ENCODE measurements at regions not wholly inside any gene's neighbourhood (a gene's known extent, or its start where the extent isn't known, plus 50 kb on each side); places are given as distances from the start of the nearest gene placed in this dataset.
"Not testable (repeated sequence)": the region's sequence is repeated elsewhere in the genome, so short reads cannot be mapped to it uniquely, and the experiment has no call there.

DNA sequence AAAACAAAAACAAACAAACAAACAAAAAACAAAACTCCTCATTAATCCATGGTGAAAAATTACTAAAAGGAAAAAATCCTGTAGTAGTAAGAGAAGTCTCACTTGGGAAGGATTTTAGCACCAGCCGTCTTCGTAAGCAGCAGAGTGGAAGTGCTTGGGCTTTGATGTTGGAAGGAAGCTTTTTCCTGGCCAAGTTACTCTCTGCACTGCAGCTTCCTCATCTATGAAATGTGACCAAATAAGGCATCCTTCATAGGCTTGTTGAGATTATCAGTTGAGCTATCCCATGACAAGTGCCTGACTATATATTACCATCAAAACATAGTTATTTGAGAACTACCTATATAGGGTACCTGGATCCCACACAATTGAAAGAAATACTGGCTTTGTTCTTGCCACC, 436.4 kb upstream of the ONECUT1 start:
- ATAC-seq: no peak
- intact Hi-C loops (cut with micrococcal nuclease): no loop called here
- no peak for DNase-seq

DNA sequence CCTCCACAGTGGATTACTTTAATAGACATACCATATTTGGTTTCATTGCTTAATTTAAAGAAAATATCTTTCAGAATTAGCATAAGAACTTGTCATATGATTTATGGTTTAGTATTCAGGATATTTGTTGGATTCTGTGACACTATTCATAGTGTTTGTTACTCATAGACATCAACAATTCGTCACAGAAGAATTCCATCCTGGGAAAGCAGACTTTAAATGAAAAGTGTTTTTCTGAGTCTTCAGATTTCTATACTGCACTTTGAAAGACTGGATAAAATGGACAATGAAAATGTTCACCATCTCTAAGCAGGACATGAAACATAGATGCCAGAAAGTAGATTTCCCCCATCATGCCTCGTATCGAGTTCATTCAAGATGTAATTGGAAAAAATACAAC, 435.6 kb upstream of the ONECUT1 start:
- DNase-seq (no peak), ATAC-seq (no peak)
- intact Hi-C loops (cut with micrococcal nuclease): no loop called here

DNA sequence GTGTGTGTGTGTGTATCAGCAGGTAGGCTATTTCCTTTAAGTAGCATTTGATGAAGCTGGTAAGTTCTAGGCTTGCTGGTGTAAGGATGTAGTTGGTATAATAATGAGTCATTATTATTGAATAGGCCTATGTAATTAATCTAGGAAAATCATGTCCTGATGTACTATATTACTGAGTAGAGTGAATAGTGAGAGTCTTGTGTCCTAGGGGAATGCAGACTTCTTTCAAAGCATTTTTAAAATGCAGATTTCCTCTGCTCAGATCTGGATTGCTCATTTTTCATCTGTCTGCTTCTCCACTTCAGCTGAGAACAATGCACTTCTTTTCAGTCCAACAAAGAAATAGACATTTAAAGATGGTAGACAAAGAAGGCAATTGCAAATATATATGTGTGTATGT, 434.2 kb upstream of the ONECUT1 start:
- ATAC-seq (no peak), DNase-seq (no peak)
- intact Hi-C loops (cut with micrococcal nuclease): no loop called here

DNA sequence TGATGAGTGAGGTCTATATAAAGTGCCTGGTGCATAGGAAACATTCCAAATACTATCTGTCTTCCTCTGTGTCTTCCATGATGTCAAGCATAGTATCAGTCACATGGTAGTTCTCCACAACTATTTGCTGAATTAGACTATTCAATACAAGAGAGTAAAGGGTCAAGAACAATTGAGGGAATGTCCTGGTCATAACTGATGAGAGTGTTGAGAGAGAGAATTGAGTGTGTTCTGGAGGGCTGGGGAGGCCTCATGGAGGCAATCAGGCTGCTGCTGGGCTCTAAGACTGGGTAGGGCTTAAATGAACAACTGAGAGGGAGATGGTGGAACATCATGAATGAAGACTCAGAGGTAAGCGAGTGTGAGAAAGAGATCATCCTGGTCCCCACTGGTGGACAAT, 433.7 kb upstream of the ONECUT1 start:
- DNase-seq (no peak), ATAC-seq (no peak)
- intact Hi-C loops (cut with micrococcal nuclease): no loop called here

DNA sequence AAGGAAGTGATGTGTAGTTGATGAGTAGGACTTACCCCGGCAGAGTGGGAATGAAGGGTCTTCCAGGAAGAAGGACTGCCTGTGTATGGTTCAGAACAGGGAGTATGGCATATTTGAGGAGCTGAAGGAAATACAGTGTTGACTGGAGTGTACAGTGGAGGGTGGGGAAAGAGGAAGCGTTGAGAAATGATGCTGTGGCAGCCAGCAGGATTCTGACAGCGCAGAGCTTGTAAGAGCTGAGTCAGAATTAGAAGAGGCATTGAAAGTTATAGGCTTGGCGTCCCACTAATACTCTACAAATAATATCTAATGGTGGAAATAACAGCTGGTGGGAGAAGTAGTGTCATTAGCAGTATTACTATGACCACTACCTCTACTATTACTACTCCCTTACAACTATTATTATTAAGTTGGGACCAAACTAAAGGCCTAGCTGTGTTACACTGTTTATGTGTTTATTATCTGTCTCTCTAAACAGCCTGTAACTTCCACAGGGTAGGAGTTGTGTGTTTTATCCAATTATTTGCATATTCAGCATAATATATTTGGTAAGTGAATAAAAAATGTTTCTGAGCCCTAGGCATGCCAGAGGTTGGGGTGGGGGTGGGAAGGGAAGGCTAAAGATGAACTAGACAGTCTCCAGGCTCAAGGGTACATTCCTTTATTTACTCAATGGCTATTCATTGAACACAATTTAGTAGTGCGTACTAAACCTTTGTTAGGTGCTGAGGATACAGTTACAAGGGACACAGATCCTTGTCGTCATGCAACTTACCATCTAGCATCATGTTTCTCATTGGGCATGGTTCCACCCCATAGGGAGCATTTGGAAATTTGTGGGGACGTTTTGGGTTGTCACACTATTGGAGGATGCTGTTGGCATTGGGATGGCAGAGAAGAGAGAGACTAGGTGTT, 428.8 kb upstream of the ONECUT1 start:
- intact Hi-C loops (cut with micrococcal nuclease): no loop called here
- DNase-seq (no peak), ATAC-seq (no peak)

DNA sequence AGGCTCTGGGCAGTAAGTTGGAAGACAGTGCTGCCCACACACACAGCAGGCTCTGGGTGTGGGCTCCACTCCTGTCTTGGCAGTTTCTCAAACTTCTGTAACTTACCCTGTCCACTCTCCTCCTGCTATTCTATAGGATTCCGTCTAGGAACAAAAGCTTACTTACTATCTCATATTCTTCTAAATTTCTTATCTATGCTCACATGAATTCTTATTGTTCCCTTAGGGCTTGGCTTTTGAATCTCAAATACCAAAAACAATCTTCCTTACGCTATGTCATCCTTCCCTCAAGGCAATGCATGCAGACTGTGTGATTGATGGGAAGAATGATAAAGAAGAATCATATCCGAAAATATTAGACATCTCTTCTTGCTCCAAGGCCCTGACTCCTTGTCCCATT, 425.9 kb upstream of the ONECUT1 start:
- ATAC-seq: no peak
- intact Hi-C loops (cut with micrococcal nuclease): no loop called here
- DNase-seq: no peak

DNA sequence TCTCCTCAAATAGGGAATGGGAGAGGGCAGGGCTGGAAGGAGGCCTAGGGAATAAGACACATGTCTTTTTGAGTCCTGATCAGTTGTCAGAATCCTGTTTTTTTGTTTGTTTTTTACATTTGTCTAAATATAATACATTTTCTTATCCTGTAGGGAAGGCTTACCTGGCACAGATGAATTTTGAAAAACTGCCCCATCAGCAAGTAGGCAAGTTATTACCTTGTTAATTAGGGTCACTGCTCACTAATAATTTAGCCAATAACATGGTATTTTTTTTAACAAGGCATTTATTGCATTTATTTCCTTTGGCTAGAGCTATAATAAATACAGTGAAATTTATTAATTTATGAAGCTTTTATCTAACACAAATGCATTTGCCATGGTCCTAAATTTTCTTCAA, 423.2 kb upstream of the ONECUT1 start:
- DNase-seq (no peak), ATAC-seq (no peak)
- intact Hi-C loops (cut with micrococcal nuclease): no loop called here

DNA sequence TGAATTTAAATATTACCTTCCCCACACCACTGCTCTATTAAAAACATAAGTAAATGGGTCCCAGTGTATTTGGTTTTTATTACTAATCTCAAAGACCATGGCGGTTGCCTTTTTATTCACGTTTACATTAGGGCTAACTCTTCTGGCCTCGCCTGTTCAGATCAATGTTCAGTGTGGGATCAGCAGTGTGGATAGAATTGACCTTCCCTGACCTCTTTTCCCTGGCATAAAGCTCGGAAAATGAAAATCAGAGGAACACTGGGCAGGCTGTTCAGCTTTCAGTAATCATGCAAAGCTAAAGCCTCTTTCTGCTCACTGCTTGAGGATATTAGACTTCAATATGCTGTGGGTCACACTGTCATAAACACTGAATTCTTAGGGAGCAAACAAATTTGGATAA, 422.6 kb upstream of the ONECUT1 start:
- ATAC-seq: no peak
- intact Hi-C loops (cut with micrococcal nuclease): no loop called here
- DNase-seq: no peak

DNA sequence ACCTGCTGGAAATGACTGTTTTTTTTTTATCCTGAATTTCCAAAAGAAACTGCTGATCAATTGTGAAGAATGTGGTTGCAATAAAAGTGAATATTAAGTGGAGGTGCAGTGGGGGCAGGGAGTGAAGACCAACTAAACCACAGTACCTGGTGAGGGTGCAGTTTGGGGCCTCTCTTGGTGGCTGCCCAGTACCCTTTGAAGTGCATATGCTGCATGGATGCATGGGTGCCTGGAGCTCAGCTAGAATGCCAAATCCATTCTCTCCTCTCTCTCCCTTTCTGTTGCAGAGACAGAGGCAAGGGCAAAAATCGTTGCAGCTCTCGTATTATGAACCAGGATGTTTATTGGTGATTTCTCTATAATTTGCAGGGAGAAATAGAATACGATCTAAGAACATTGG, 420.5 kb upstream of the ONECUT1 start:
- DNase-seq (no peak), ATAC-seq (no peak)
- intact Hi-C loops (cut with micrococcal nuclease): no loop called here

DNA sequence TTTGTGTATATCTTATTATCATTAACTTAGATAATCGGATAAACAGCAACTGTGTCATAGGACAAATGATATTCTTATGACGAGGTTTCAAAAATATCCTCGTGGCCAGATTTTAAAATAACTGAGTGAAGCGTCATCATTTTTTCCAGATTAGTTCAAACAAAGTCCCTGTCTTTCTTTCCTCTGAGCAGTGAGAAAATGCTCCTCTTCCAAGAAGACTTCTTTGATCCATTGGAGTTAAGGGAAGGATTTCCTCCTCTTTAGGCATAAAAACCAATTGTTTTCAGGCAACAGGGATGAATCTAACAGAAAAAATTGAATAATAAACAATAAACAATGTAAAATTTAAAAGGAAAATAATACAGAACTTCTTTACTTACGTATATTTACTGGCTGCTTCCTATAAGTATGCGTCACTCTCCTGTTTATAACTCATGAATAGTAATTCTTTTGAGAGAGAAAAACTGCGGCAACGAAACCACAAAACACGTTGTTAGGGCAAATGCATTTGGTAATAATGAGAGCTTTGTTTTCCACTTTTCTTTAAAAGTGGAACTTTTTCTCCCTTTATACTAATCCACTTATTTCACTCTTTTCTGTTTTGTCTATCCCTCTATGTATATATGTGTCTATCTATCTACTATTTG, 419.4 kb upstream of the ONECUT1 start:
- intact Hi-C loops (cut with micrococcal nuclease): no loop called here
- ATAC-seq: no peak
- no peak for DNase-seq

DNA sequence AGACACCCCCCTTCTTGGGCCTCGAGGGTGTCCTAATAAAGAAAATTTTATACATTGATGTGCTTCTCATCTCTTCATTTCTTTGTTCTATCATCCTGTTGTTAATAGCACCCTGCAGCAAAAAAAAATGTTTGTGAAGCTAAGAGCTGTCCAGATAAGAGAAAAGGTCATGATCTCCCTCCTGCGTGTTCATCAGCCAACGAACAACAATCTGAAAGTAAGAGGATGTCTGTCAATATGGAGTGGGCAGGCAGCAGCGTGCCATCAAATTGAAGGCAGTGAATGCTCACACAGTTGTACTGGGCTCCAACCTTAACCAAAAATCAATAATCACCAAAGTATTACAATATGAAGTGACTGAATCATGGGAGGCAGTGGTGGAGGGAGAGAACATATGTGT, 418.6 kb upstream of the ONECUT1 start:
- ATAC-seq (no peak), DNase-seq (no peak)
- intact Hi-C loops (cut with micrococcal nuclease): no loop called here

DNA sequence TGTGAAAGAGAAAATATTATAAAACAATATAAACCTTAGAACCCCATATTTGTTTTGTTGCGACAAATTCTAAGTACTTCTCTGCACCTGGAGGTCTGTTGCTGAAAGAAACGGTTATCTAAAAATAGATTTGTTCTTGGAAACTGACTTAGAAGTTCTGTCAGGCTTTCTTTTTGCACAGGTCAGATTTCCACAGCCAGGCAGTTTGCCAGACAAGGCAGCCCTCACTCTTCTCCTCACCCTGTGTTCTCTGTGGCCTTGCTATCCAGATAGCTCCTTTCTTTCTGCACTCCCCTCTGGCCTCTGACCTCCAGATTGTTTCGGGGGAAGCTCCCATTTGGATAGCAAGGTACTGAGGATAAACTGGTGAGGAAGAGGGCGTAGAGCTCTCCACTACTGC, 413.3 kb upstream of the ONECUT1 start:
- intact Hi-C loops (cut with micrococcal nuclease): no loop called here
- ATAC-seq: no peak
- DNase-seq: no peak

DNA sequence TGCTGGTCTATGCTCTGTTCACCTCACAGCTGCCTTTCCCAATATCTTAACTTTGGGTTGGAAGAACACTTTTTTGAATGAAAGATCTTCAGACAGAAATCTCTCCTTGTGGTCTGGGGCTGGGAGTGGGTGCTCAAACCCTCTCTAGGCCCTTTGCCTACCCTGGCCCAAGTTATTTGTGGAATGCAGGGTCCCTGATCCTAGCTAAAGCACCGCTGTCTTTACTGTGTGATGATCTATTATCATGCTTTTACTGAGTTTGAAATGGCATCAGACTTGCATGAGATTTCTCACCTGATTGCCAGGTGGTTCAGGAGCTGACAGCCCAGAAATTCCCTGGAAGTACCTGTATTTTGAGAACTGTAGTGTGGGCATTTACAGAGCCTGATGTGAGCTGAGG, 412.7 kb upstream of the ONECUT1 start:
- intact Hi-C loops (cut with micrococcal nuclease): no loop called here
- ATAC-seq: no peak
- no peak for DNase-seq

DNA sequence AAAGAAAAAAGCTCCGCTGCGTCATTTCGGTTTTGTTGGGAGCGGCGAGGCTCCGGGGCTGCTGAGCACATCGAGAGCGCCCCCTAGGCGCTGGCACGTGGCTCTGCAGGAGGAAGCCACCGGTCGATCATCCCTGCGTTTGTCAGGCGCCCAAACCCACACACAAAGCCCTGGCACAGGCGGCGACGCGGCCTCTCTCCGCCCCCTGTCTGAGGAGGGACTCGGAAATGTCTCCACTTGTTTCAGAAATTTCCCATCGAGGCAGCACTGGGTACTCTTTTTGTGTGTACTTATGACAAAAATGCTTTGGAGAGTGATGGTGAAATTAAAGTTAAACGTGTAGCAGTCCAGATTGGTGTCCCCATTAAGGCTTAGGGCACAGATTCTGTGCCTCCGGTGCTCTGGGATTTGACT, 407.3 kb upstream of the ONECUT1 start:
- peak; percentile 61 for DNase-seq
- intact Hi-C loops (cut with micrococcal nuclease): no loop called here
- peak; percentile 54 for ATAC-seq

DNA sequence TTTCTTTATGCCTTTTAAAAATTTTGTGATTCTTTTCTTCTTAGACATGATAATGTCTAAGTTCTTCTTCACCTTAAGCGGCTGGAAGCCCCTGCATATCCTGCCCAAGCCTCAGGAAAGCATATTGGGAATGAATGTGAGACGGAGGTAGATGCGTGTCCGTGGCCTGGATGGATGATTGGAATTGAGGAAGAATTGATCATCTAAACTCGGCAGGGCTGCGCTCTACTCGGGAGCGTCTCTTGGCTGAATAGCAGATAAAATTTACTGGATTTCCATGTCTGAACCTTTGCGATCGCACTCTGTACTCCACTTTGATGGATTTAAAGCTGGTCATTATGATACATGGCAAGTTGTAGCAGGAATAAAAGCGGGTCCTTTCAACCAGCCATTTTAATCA, 406.7 kb upstream of the ONECUT1 start:
- intact Hi-C loops (cut with micrococcal nuclease): no loop called here
- no peak for ATAC-seq
- no peak for DNase-seq

DNA sequence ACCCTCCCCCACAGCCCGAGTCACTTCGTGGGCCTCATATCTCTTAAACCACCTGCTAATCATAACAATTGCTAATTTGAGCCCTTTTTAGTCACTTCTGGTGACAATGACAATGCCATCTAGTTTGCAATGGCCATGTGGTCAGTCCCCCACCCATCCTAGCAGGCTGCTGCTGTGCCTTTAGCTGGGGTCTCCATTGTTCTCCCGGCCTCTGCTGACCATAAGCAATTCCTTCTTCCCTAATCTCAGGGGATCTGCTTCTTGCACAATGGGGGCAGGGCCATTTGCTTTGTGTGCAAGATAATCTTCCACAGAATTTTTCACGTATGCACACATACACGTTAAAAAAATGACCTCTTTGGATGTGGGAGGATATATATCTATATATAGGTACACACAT, 406.1 kb upstream of the ONECUT1 start:
- intact Hi-C loops (cut with micrococcal nuclease): no loop called here
- DNase-seq (no peak), ATAC-seq (no peak)

DNA sequence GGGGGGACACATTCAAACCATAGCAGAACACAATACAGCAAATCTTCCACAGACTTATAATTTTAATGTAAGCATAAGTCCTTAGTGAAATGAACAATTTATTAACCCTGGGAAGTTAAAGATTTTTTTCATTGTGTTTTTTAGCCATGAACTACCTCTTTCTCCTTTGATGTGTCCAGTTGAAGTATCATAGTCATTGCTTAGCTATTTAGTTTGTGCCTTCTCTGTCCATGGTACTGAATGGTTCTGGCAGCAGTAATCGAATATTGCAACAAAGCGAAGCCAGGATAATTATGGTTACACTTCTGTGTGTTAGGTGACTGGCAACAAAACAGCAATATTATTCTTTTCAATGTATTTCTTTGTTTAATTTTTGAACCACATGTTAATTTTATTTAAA, 403.0 kb upstream of the ONECUT1 start:
- ATAC-seq (no peak), DNase-seq (no peak)
- intact Hi-C loops (cut with micrococcal nuclease): no loop called here

DNA sequence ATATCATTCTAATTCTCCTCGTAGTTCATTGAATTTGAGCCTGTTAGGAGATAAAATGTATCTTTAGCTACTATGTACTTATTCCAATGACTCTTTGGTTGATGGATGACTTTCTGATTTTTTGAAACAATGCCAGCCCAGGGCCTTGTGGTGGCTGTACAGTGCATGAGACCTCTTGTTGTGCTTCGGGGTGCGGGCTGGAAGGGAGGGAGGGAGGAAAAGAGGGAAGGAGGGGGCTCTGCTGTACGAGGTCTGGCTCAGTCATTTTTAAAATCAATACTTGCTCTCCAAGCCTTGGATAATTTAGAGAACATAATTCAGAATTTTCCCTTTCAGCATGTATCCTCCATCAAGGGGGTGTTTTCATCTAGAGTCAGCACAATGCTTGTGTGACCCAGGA, 399.7 kb upstream of the ONECUT1 start:
- ATAC-seq (no peak), DNase-seq (no peak)
- intact Hi-C loops (cut with micrococcal nuclease): no loop called here

DNA sequence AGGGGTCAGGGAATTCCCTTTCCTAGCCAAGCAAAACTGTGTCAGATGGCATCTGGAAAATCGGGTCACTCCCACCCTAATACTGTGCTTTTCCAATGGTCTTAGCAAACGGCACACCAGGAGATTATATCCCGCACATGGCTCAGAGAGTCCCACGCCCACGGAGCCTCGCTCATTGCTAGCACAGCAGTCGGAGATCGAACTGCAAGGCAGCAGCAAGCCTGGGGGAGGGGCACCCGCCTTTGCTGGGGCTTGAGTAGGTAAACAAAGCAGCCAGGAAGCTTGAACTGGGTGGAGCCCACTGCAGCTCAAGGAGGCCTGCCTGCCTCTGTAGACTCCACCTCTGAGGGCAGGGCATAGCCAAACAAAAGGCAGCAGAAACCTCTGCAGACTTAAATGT, 393.3 kb upstream of the ONECUT1 start:
- DNase-seq; ATAC-seq; intact Hi-C loops (cut with micrococcal nuclease): not testable (repeated sequence)

DNA sequence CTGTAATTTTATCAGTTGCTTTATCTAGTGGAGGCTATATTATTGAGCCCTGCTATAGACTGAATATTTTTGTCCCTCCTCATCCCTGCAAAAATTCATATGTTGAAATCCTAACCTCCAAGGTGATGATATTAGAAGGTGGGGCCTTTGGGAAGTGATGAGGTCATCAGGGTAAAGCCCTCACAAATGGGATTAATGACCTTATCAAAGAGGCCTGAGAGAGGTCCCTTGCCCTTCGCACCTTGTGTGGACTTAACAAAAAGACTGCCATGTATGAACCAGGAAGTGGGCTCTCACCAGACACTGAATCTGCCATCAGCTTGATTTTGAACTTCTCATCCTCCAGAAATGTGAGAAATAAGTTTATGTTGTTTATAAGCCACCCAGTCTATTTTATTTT, 381.4 kb upstream of the ONECUT1 start:
- no peak for ATAC-seq
- intact Hi-C loops (cut with micrococcal nuclease): no loop called here
- no peak for DNase-seq

DNA sequence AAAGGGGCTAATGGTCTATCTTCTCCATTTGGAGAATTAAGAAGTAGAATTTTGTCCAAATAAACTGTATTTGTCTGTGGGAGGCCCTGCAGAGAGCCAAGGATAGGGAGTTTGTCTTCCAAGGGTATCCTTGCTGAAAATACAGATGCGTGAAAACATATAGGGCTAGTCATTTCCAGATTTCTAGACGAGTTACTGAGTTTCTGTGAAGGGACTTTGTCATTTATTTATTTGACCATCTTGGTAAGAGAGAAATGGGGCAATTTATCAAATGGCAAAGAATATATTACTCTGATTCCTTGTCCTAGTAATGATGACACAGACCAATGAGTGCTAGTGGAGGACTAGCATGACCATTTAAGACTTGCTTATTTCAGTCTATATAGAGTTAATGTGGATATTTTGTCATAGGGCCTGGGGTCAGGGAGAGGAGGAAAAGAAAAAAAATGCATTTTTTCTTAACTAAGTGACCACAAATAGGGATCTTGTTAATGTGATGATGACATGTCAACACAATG, 376.6 kb upstream of the ONECUT1 start:
- intact Hi-C loops (cut with micrococcal nuclease): no loop called here
- DNase-seq: no peak
- ATAC-seq: no peak

Measured in left ventricle myocardium superior (tissue), 1 donor.